Ovary (tissue), 7 donors: ENCODE measurements at regions not wholly inside any gene's neighbourhood (a gene's known extent, or its start where the extent isn't known, plus 50 kb on each side); places are given as distances from the start of the nearest gene placed in this dataset.

Experiments
- DNase-seq, 5 donors: peaks; one replicate each; pipeline ENCODE4 v3.0.0-alpha.2; 2019 to 2020
- H3K27ac ChIP-seq, 2 donors: fragments of 200-600 bp; one replicate each; pipeline versions ENCODE4 v1.5.1 to v1.8.0; 2019 to 2022
- H3K27me3 ChIP-seq: fragments of 200-600 bp; one replicate; pipeline ENCODE4 v1.8.0; 2022
- H3K36me3 ChIP-seq: fragments of 200-600 bp; sonication (generic); one replicate; pipeline ENCODE4 v1.5.1; 2019
- H3K4me1 ChIP-seq: one replicate; pipeline ENCODE4 v1.8.1; 2013; ENCODE audit warnings: mild to moderate bottlenecking, moderate library complexity; ENCODE audit not compliant: insufficient read depth
- H3K4me3 ChIP-seq: fragments of 200-600 bp; sonication (generic); one replicate; pipeline ENCODE4 v1.5.1; 2017
- H3K9me3 ChIP-seq, 2 donors: fragments of 200-600 bp in 1 of 2; sonication (generic) in 1 of 2; one replicate each; pipeline versions ENCODE4 v1.5.1 to v1.8.1; 2013 to 2019; ENCODE audit warnings: mild to moderate bottlenecking in 1 of 2, moderate library complexity in 1 of 2
- CTCF ChIP-seq, 3 donors: fragments of 450-650 bp in 2 of 3; fragments of 200-600 bp in 1 of 3; IDR thresholded peaks; one replicate each; pipeline versions ENCODE4 v1.5.1 to v1.8.0; 2016 to 2022; ENCODE audit warnings: antibody characterized with exemption in 3 of 3, mild to moderate bottlenecking in 1 of 3
- EP300 ChIP-seq: sonication (generic); formaldehyde crosslinking; IDR thresholded peaks from one replicate; pipeline ENCODE4 v1.6.1; 2017; ENCODE audit warnings: antibody characterized with exemption
- POLR2A ChIP-seq: fragments of 450-650 bp; IDR thresholded peaks from one replicate; pipeline ENCODE4 v1.6.1; 2017; ENCODE audit warnings: antibody characterized with exemption, mild to moderate bottlenecking, moderate library complexity
- WGBS, 3 donors: extraction: QIAGEN DNeasy Blood & Tissue Kit in 1 of 3; methylation state at CpG; one replicate each; pipeline versions ENCODE4 v1.1.5 to v1.1.7; 2013 to 2017; 5-methylcytosine and 5-hydroxymethylcytosine counted together
- intact Hi-C, 4 donors: fragments of 100-400 bp; cut with DNase I; formaldehyde crosslinking; loops; one replicate each; pipeline versions ENCODE4 v1.11.0 to v1.15.1; 2022 to 2023
- donor health status: DM: no; HTN: no; CAD: no; lungs with moderate emphysema.
- donor health status: DM: no; HTN: no; CAD: no.
- donor health status: Bipolar disorder and iron deficiency.
- donor health status: DM: no; HTN: no; CAD: no.
- donor health status: DM: yes; HTN: yes; CAD: no.

GRCh38 chr1:215001419-215002021 lies 81.0 kb upstream of the KCNK2 start:
- DNase-seq, result no peak
- TF ChIP-seq CTCF (IDR thresholded peaks at IDR 0.05) (no peak), POLR2A (no peak), EP300 (no peak)
- no peak overlapping the region for H3K27ac ChIP-seq

GRCh38 chr1:215002471-215002870 lies 80.1 kb upstream of the KCNK2 start:
- Histone ChIP-seq H3K36me3 (no peaks in the 10 kb centered on the region), H3K4me1 (no peaks in the 10 kb centered on the region), H3K9me3 (no peaks in the 10 kb centered on the region), H3K27ac (no peak overlapping the region), H3K4me3 (no peak overlapping the region), H3K27me3 (no peaks in the 10 kb centered on the region)
- intact Hi-C loops, result no loop called here
- DNase-seq, result no peak
- WGBS, 3 donors, result 32 to 55% (median 53%) methylated on average over 4 of the region's 4 CpGs
- TF ChIP-seq POLR2A, result no peak
- TF ChIP-seq CTCF (IDR thresholded peaks at IDR 0.05), result no peak
- TF ChIP-seq EP300, result no peak

More at GRCh38 chr1:215001419-215002021, 81.0 kb upstream of the KCNK2 start:
- no peaks in the 10 kb centered on the region for H3K4me1 ChIP-seq
- intact Hi-C loops, result no loop called here
- no peaks in the 10 kb centered on the region for H3K27me3 ChIP-seq
- H3K4me3 ChIP-seq, result no peak overlapping the region
- H3K36me3 ChIP-seq, result no peaks in the 10 kb centered on the region
- WGBS, 3 donors, result 84 to 95% (median 85%) methylated on average over 4 of the region's 4 CpGs
- H3K9me3 ChIP-seq, result no peaks in the 10 kb centered on the region

GRCh38 chr1:215003686-215004085 lies 78.9 kb upstream of the KCNK2 start:
- Histone ChIP-seq H3K36me3 (no peaks in the 10 kb centered on the region), H3K9me3 (no peaks in the 10 kb centered on the region), H3K27ac (no peak overlapping the region), H3K4me3 (no peak overlapping the region), H3K4me1 (no peaks in the 10 kb centered on the region), H3K27me3 (no peaks in the 10 kb centered on the region)
- no peak for DNase-seq
- no peak for TF ChIP-seq POLR2A
- TF ChIP-seq CTCF (IDR thresholded peaks at IDR 0.05), result no peak
- TF ChIP-seq EP300, result no peak
- intact Hi-C loops, result no loop called here
- 71 to 95% (median 75%) methylated on average over 2 of the region's 2 CpGs for WGBS, 3 donors

GRCh38 chr1:215004121-215004827 lies 78.3 kb upstream of the KCNK2 start:
- Histone ChIP-seq H3K9me3 (no peaks in the 10 kb centered on the region), H3K27me3 (no peaks in the 10 kb centered on the region), H3K4me3 (no peak overlapping the region), H3K4me1 (no peaks in the 10 kb centered on the region), H3K36me3 (no peaks in the 10 kb centered on the region), H3K27ac (no peak overlapping the region)
- no peak for TF ChIP-seq POLR2A
- TF ChIP-seq EP300, result no peak
- no peak for TF ChIP-seq CTCF (IDR thresholded peaks at IDR 0.05)
- intact Hi-C loops, result no loop called here
- DNase-seq, result no peak
- WGBS, 3 donors, result 91 to 99% (median 98%) methylated on average over 2 of the region's 2 CpGs
